HS-27A (cell line): ENCODE measurements at regions not wholly inside any gene's neighbourhood (a gene's known extent, or its start where the extent isn't known, plus 50 kb on each side); places are given as distances from the start of the nearest gene placed in this dataset.
A peak's percentile ranks its signal among the peaks of the same experiment; 100 is the strongest.
"Not testable (repeated sequence)": the region's sequence is repeated elsewhere in the genome, so short reads cannot be mapped to it uniquely, and the experiment has no call there.

Experiments
- DNase-seq: peaks from one replicate; pipeline ENCODE4 v3.0.0-alpha.2; 2012; ENCODE audit warnings: low read depth, missing footprints

GRCh38 chr6:20341096-20341495 is 60.6 kb upstream of the E2F3 start:
- DNase-seq: no peak

- no peak for DNase-seq
Observed at GRCh38 chr6:20341564-20341963, 60.1 kb upstream of the E2F3 start.

GRCh38 chr6:20346948-20347347 is 54.7 kb upstream of the E2F3 start:
- not testable (repeated sequence) for DNase-seq

- DNase-seq: no peak
Observed at GRCh38 chr6:20348041-20348440, 53.6 kb upstream of the E2F3 start.

- DNase-seq: no peak
Observed at GRCh38 chr6:20349225-20349624, 52.5 kb upstream of the E2F3 start.

- peak; percentile 14 for DNase-seq
Observed at GRCh38 chr6:20350215-20350614, 51.5 kb upstream of the E2F3 start.

- DNase-seq: no peak
Observed at GRCh38 chr6:20351534-20351933, 50.1 kb upstream of the E2F3 start.
